Panc1 (cell line): ENCODE measurements at regions not wholly inside any gene's neighbourhood (a gene's known extent, or its start where the extent isn't known, plus 50 kb on each side); places are given as distances from the start of the nearest gene placed in this dataset.

Experiments used
- ATAC-seq: fragments of 200-7000 bp; cut with Tn5 transposase; 2 replicates; pipeline ENCODE4 v1.9.1; 2020; ENCODE audit warnings: mild to moderate bottlenecking, moderate library complexity
- BruUV-seq: library from RNA; stranded (reverse); fragments of 400-500 nt; replicated peaks from 2 replicates; lab custom pipeline; 2021; lab: Mats Ljungman, UMichigan
- CTCF ChIA-PET: fragments of 300-600 bp; sonication (Branson Sonifier 250); formaldehyde crosslinking; loops from one replicate; lab custom pipeline; 2022; ENCODE audit warnings: antibody characterized with exemption; lab: Charles Lee
- POLR2A ChIA-PET: fragments of 300-600 bp; sonication (Branson Sonifier 250); formaldehyde crosslinking; loops from one replicate; lab custom pipeline; 2022; ENCODE audit warnings: antibody characterized with exemption; lab: Charles Lee
- DNase-seq: peaks from one replicate; pipeline ENCODE4 v3.0.0-alpha.2; 2010; ENCODE audit warnings: low read depth, low spot score
- H3K27ac ChIP-seq: 2 replicates; pipeline ENCODE4 v1.5.1; 2011; ENCODE audit warnings: mild to moderate bottlenecking, low read length, inconsistent platforms
- H3K27me3 ChIP-seq: fragments of 200-500 bp; sonication (Bioruptor generic); 2 replicates; pipeline ENCODE4 v1.6.0; 2014; ENCODE audit warnings: low read length, inconsistent platforms; ENCODE audit not compliant: control insufficient read depth, insufficient read depth
- H3K36me3 ChIP-seq: fragments of 200-500 bp; sonication (Bioruptor generic); 2 replicates; pipeline ENCODE4 v1.5.1; 2014; ENCODE audit warnings: inconsistent platforms, mild to moderate bottlenecking, low read length, moderate library complexity; ENCODE audit not compliant: control insufficient read depth, insufficient read depth
- H3K4me1 ChIP-seq: 2 replicates; pipeline ENCODE4 v1.5.1; 2011; ENCODE audit warnings: inconsistent platforms, mild to moderate bottlenecking, low read length, moderate library complexity; ENCODE audit not compliant: control insufficient read depth, insufficient read depth
- H3K4me3 ChIP-seq, 2 experiments: 2 replicates each; pipeline ENCODE4 v1.5.1; 2011 to 2012; ENCODE audit warnings: low read depth in 2 of 2, low read length in 2 of 2, mild to moderate bottlenecking in 2 of 2, inconsistent platforms in 1 of 2, moderate library complexity in 1 of 2
- H3K9me3 ChIP-seq: fragments of 200-500 bp; sonication (Bioruptor generic); 2 replicates; pipeline ENCODE4 v1.5.1; 2014; ENCODE audit warnings: low read depth, mild to moderate bottlenecking, inconsistent platforms, low read length, moderate library complexity; ENCODE audit not compliant: control insufficient read depth, insufficient read depth
- CTCF ChIP-seq: fragments of 450-650 bp; IDR thresholded peaks from 2 replicates; pipeline ENCODE4 v1.5.1; 2017; ENCODE audit warnings: mild to moderate bottlenecking
- POLR2AphosphoS5 ChIP-seq: IDR thresholded peaks from 2 replicates; pipeline ENCODE4 v1.6.1; 2012; ENCODE audit warnings: mild to moderate bottlenecking, low read depth, low read length, moderate library complexity
- REST ChIP-seq, 2 experiments: IDR thresholded peaks; 2 replicates each; pipeline ENCODE4 v1.6.1; 2011 to 2012; ENCODE audit warnings: low read depth in 2 of 2, control low read depth in 1 of 2, low read length in 1 of 2, mild to moderate bottlenecking in 1 of 2, moderate library complexity in 1 of 2; ENCODE audit not compliant: insufficient read depth in 1 of 2
- SIN3A ChIP-seq: IDR thresholded peaks from 2 replicates; pipeline ENCODE4 v1.6.1; 2012; ENCODE audit warnings: low read depth, mild to moderate bottlenecking, low read length, moderate library complexity, borderline replicate concordance; ENCODE audit not compliant: insufficient read depth
- TCF7L2 ChIP-seq: IDR thresholded peaks from 2 replicates; pipeline ENCODE4 v1.6.1; 2011; ENCODE audit warnings: mild to moderate bottlenecking, low read depth, low read length, inconsistent platforms
- in situ Hi-C: cut with HindIII; loops from 2 replicates; pipeline ENCODE4 v1.10.0; 2016; ENCODE audit warnings: low sequenced_read_pairs, low pct_unique_long_range_greater_than_20kb
- intact Hi-C: fragments of 100-400 bp; cut with micrococcal nuclease; formaldehyde crosslinking; loops from one replicate; pipeline ENCODE4 v1.10.0; 2022; ENCODE audit not compliant: unreplicated experiment

- CTCF ChIA-PET = no interaction called here
- Histone ChIP-seq H3K27ac (peak overlapping the region; percentile 51; the same call in 1 of the 2 replicates), H3K4me1 (peaks cover 5% of the 10 kb centered on the region; the same call in 1 of the 2 replicates), H3K4me3 (no peak overlapping the region), H3K36me3 (no peaks in the 10 kb centered on the region), H3K9me3 (peaks cover 26% of the 10 kb centered on the region; the same call in 1 of the 2 replicates), H3K27me3 (no peaks in the 10 kb centered on the region)
- ATAC-seq (no peak), DNase-seq (no peak)
- no peak for TF ChIP-seq REST (IDR thresholded peaks at IDR 0.05; ENCODE audit: insufficient read depth in 1 of 2, low read depth in 2 of 2, low read length in 1 of 2)
- no peak for TF ChIP-seq CTCF
- TF ChIP-seq TCF7L2 = no peak
- TF ChIP-seq POLR2AphosphoS5 = no peak
- POLR2A ChIA-PET = no interaction called here
- in situ Hi-C loops (no loop called here), intact Hi-C loops (loop anchor here (10.0 kb wide), 2 partner anchors 177 to 533 kb away; no protein-coding TSS in a partner anchor)
- BruUV-seq = no TSS peak
These were observed 185.2 kb downstream of the SPRY1 start for GRCh38 chr4:123581802-123582201.

GRCh38 chr4:123583043-123583442 lies 186.4 kb downstream of the SPRY1 start:
- CTCF ChIA-PET = no interaction called here
- POLR2A ChIA-PET = no interaction called here

More at GRCh38 chr4:123583043-123583442, 186.4 kb downstream of the SPRY1 start:
- BruUV-seq = no TSS peak
- Histone ChIP-seq H3K27me3 (no peaks in the 10 kb centered on the region), H3K9me3 (peaks cover 26% of the 10 kb centered on the region; the same call in 1 of the 2 replicates), H3K36me3 (no peaks in the 10 kb centered on the region), H3K4me1 (peaks cover 10% of the 10 kb centered on the region), H3K4me3 (no peak overlapping the region), H3K27ac (peak overlapping the region; percentile 65; the same call in 1 of the 2 replicates)
- TF ChIP-seq TCF7L2 (no peak), CTCF (no peak), POLR2AphosphoS5 (no peak), SIN3A (no peak), REST (IDR thresholded peaks at IDR 0.05; ENCODE audit: insufficient read depth in 1 of 2, low read depth in 2 of 2, low read length in 1 of 2) (no peak)
- ATAC-seq = no peak
- intact Hi-C loops = loop anchor here (10.0 kb wide), 2 partner anchors 178 to 532 kb away; no protein-coding TSS in a partner anchor
- no peak for DNase-seq
- in situ Hi-C loops = no loop called here
